ENCODE measurements at regions not wholly inside any gene's neighbourhood (a gene's known extent, or its start where the extent isn't known, plus 50 kb on each side); places are given as distances from the start of the nearest gene placed in this dataset.

- no peak for FAIRE-seq
These were observed 217.9 kb downstream of the PRL start for GRCh38 chr6:22078802-22079545.

- FAIRE-seq: no peak
These were observed 217.1 kb downstream of the PRL start for GRCh38 chr6:22079783-22080182.

- FAIRE-seq: no peak
These were observed 215.1 kb downstream of the PRL start for GRCh38 chr6:22081709-22082108.

GRCh38 chr6:22082218-22082617 lies 214.6 kb downstream of the PRL start:
- FAIRE-seq: no peak

- FAIRE-seq: no peak
These were observed 213.7 kb downstream of the PRL start for GRCh38 chr6:22083119-22083518.

- no peak for FAIRE-seq
These were observed 208.7 kb downstream of the PRL start for GRCh38 chr6:22087960-22088706.

- no peak for FAIRE-seq
These were observed 205.3 kb downstream of the PRL start for GRCh38 chr6:22091424-22091948.

GRCh38 chr6:22095836-22096235 lies 201.0 kb downstream of the PRL start:
- FAIRE-seq: no peak

- no peak for FAIRE-seq
These were observed 198.2 kb downstream of the PRL start for GRCh38 chr6:22098601-22099031.

- FAIRE-seq: no peak
These were observed 197.6 kb downstream of the PRL start for GRCh38 chr6:22099231-22099630.

GRCh38 chr6:22099923-22100322 lies 196.9 kb downstream of the PRL start:
- FAIRE-seq: no peak

- FAIRE-seq: no peak
These were observed 195.7 kb downstream of the PRL start for GRCh38 chr6:22101163-22101562.

GRCh38 chr6:22102671-22103070 lies 194.2 kb downstream of the PRL start:
- no peak for FAIRE-seq

GRCh38 chr6:22106451-22106850 lies 190.4 kb downstream of the PRL start:
- FAIRE-seq: no peak

- no peak for FAIRE-seq
These were observed 189.9 kb downstream of the PRL start for GRCh38 chr6:22106961-22107360.

GRCh38 chr6:22108199-22108598 lies 188.6 kb downstream of the PRL start:
- no peak for FAIRE-seq

GRCh38 chr6:22110061-22110460 lies 186.8 kb downstream of the PRL start:
- FAIRE-seq: no peak

- FAIRE-seq: no peak
These were observed 184.4 kb downstream of the PRL start for GRCh38 chr6:22112461-22112860.

GRCh38 chr6:22113026-22113766 lies 183.6 kb downstream of the PRL start:
- no peak for FAIRE-seq

- FAIRE-seq: no peak
These were observed 181.3 kb downstream of the PRL start for GRCh38 chr6:22115559-22115958.

GRCh38 chr6:22117631-22118030 lies 179.2 kb downstream of the PRL start:
- no peak for FAIRE-seq

GRCh38 chr6:22119500-22119899 lies 177.3 kb downstream of the PRL start:
- no peak for FAIRE-seq

- FAIRE-seq: no peak
These were observed 172.1 kb downstream of the PRL start for GRCh38 chr6:22124756-22125155.

Data from A204.1 (cell line).